ENCODE measurements at regions not wholly inside any gene's neighbourhood (a gene's known extent, or its start where the extent isn't known, plus 50 kb on each side); places are given as distances from the start of the nearest gene placed in this dataset.

- TF ChIP-seq EZH2phosphoT487 (IDR thresholded peaks at IDR 0.05; ENCODE audit: insufficient read depth, low read depth) (no peak), EZH2 (IDR thresholded peaks at IDR 0.05; ENCODE audit: insufficient read depth, poor library complexity, severe bottlenecking) (no peak)
Measured at GRCh38 chr16:86707581-86707980, 129.2 kb downstream of the FOXL1 start.

All from GM23248 (cell line).